ENCODE measurements at regions not wholly inside any gene's neighbourhood (a gene's known extent, or its start where the extent isn't known, plus 50 kb on each side); places are given as distances from the start of the nearest gene placed in this dataset.

DNA sequence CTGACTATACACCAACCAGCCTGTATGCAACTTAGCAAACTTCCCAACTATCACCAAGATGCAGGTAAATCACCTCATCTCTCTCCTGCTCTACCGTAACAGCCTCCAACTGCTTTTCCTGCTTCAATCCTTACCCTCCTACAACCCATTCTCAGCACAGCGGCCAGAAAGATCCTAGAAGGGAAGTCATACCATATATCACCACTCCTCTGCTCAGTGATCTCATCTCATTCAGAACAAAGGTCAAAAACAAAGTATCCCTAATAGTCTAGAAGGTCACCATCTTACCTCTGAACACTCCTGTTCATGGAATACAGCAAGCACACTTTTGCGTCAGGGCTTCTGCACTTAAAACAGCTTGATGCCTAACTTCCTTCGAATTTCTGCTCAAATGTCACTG, 62.2 kb upstream of the RNF38 start:
- DNase-seq (ENCODE audit: low read depth): no peak

- DNase-seq (ENCODE audit: low read depth): no peak
These were observed 61.3 kb upstream of the RNF38 start for GRCh38 chr9:36461323-36461722.

- DNase-seq (ENCODE audit: low read depth): peak; percentile 39
These were observed 58.4 kb upstream of the RNF38 start for GRCh38 chr9:36458430-36458915.

- no peak for DNase-seq (ENCODE audit: low read depth)
These were observed 57.9 kb upstream of the RNF38 start for GRCh38 chr9:36457836-36458429.

DNA sequence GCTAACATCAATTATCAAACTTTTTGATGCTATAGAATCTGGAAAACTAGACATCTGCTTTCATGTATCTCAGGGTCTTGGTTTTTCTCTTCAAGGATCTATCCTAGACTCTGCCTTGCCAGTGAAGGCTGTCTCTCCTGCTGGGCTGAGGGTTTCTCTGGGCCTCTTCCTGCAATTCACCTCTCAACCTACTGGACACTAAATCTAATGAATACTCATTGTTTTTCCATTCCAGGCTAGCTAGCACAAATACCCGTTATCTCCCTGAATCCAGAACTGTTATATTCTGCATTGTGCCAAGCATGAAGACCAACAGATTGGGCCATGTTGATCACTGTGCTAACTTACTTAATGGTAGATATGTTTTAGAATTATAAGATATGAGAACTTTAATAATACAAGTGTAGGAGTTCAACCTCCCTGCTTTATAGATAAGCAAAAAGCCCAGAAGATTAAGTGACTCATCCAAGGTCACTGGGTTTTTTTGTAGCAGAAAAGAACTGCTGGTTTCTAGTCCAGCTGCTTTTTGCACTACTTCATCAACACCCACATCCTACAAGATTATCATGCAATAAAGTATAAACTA, 56.5 kb upstream of the RNF38 start:
- DNase-seq (ENCODE audit: low read depth): no peak

DNA sequence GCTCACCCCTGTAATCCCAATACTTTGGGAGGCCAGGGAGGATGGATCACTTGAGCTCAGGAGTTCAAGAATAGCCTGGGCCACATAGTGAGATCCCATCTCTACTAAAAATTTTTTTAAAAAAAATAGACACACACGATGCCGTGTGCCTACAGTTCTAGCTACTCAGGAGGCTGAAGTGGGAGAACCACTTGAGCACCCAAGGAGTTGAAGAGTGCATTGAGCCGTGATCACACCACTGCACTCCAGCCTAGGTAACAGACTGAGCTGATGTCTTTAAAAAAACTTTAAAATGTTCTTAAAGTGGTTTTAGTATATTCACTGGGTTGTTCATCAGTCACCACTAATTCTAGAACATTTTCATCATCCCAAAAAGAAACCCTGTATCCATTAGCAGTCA, 51.9 kb upstream of the RNF38 start:
- no peak for DNase-seq (ENCODE audit: low read depth)

GRCh38 chr9:36450110-36450732, 50.2 kb upstream of the RNF38 start:
- no peak for DNase-seq (ENCODE audit: low read depth)
